IPS-NIHi7 (cell line): ENCODE measurements at regions not wholly inside any gene's neighbourhood (a gene's known extent, or its start where the extent isn't known, plus 50 kb on each side); places are given as distances from the start of the nearest gene placed in this dataset.
A peak's percentile ranks its signal among the peaks of the same experiment; 100 is the strongest.

Source experiments
- DNase-seq: peaks from one replicate; pipeline ENCODE4 v3.0.0; 2012; ENCODE audit warnings: mixed read lengths; ENCODE audit errors: extremely low spot score

GRCh38 chr6:44531442-44532015 is 144.0 kb downstream of the CDC5L start:
- DNase-seq: no peak

- no peak for DNase-seq
Observed at GRCh38 chr6:44533421-44533820, 145.9 kb downstream of the CDC5L start.

- peak; percentile 37 for DNase-seq
Observed at GRCh38 chr6:44534291-44534690, 146.8 kb downstream of the CDC5L start.

- DNase-seq: no peak
Observed at GRCh38 chr6:44535446-44535845, 147.9 kb downstream of the CDC5L start.

GRCh38 chr6:44535967-44536366 is 148.5 kb downstream of the CDC5L start:
- DNase-seq: no peak

GRCh38 chr6:44537306-44538049 is 150.0 kb downstream of the CDC5L start:
- DNase-seq: no peak

GRCh38 chr6:44538131-44538806 is 150.8 kb downstream of the CDC5L start:
- DNase-seq: no peak

- DNase-seq: no peak
Observed at GRCh38 chr6:44538807-44539201, 151.3 kb downstream of the CDC5L start.

- DNase-seq: no peak
Observed at GRCh38 chr6:44539701-44540355, 152.3 kb downstream of the CDC5L start.

GRCh38 chr6:44540881-44541280 is 153.4 kb downstream of the CDC5L start:
- no peak for DNase-seq

GRCh38 chr6:44542401-44543116 is 155.1 kb downstream of the CDC5L start:
- peak; percentile 56 for DNase-seq

- DNase-seq: no peak
Observed at GRCh38 chr6:44543664-44544063, 156.2 kb downstream of the CDC5L start.

GRCh38 chr6:44545224-44545623 is 157.7 kb downstream of the CDC5L start:
- DNase-seq: no peak

GRCh38 chr6:44548319-44548718 is 160.8 kb downstream of the CDC5L start:
- no peak for DNase-seq

GRCh38 chr6:44549516-44549915 is 162.0 kb downstream of the CDC5L start:
- DNase-seq: no peak

- DNase-seq: no peak
Observed at GRCh38 chr6:44554194-44554593, 166.7 kb downstream of the CDC5L start.

- no peak for DNase-seq
Observed at GRCh38 chr6:44554861-44555260, 167.4 kb downstream of the CDC5L start.

GRCh38 chr6:44556046-44556445 is 168.5 kb downstream of the CDC5L start:
- no peak for DNase-seq

- no peak for DNase-seq
Observed at GRCh38 chr6:44558024-44558831, 170.7 kb downstream of the CDC5L start.

GRCh38 chr6:44558832-44559251 is 171.3 kb downstream of the CDC5L start:
- DNase-seq: no peak
